ENCODE measurements at regions not wholly inside any gene's neighbourhood (a gene's known extent, or its start where the extent isn't known, plus 50 kb on each side); places are given as distances from the start of the nearest gene placed in this dataset.

- TF ChIP-seq TAF1 (IDR thresholded peaks at IDR 0.05; ENCODE audit: borderline replicate concordance, insufficient read depth, low read length) (no peak), FOXP2 (optimal IDR thresholded peaks at IDR 0.05; ENCODE audit: borderline replicate concordance, extremely low read depth, extremely low read length, insufficient read depth) (no peak), POLR2AphosphoS5 (IDR thresholded peaks at IDR 0.05; ENCODE audit: low read depth, low read length) (no peak), SIN3A (IDR thresholded peaks at IDR 0.05; ENCODE audit: borderline replicate concordance, insufficient read depth, low read length) (no peak), REST (IDR thresholded peaks at IDR 0.05; ENCODE audit: insufficient read depth in 1 of 2, low read depth in 2 of 2, low read length in 2 of 2) (no peak)
Measured at GRCh38 chr4:188485906-188486305, 346.7 kb downstream of the TRIML1 start.

GRCh38 chr4:188492886-188493285 is 353.6 kb downstream of the TRIML1 start:
- no peak for TF ChIP-seq TAF1 (IDR thresholded peaks at IDR 0.05; ENCODE audit: borderline replicate concordance, insufficient read depth, low read length)
- no peak for TF ChIP-seq SIN3A (IDR thresholded peaks at IDR 0.05; ENCODE audit: borderline replicate concordance, insufficient read depth, low read length)
- TF ChIP-seq FOXP2 (optimal IDR thresholded peaks at IDR 0.05; ENCODE audit: borderline replicate concordance, extremely low read depth, extremely low read length, insufficient read depth) = no peak
- no peak for TF ChIP-seq REST (IDR thresholded peaks at IDR 0.05; ENCODE audit: insufficient read depth in 1 of 2, low read depth in 2 of 2, low read length in 2 of 2)
- no peak for TF ChIP-seq POLR2AphosphoS5 (IDR thresholded peaks at IDR 0.05; ENCODE audit: low read depth, low read length)

GRCh38 chr4:188495169-188495568 is 355.9 kb downstream of the TRIML1 start:
- no peak for TF ChIP-seq FOXP2 (optimal IDR thresholded peaks at IDR 0.05; ENCODE audit: borderline replicate concordance, extremely low read depth, extremely low read length, insufficient read depth)
- no peak for TF ChIP-seq POLR2AphosphoS5 (IDR thresholded peaks at IDR 0.05; ENCODE audit: low read depth, low read length)
- TF ChIP-seq REST (IDR thresholded peaks at IDR 0.05; ENCODE audit: insufficient read depth in 1 of 2, low read depth in 2 of 2, low read length in 2 of 2) = no peak
- no peak for TF ChIP-seq TAF1 (IDR thresholded peaks at IDR 0.05; ENCODE audit: borderline replicate concordance, insufficient read depth, low read length)
- TF ChIP-seq SIN3A (IDR thresholded peaks at IDR 0.05; ENCODE audit: borderline replicate concordance, insufficient read depth, low read length) = no peak

GRCh38 chr4:188511431-188511830 is 372.2 kb downstream of the TRIML1 start:
- no peak for TF ChIP-seq FOXP2 (optimal IDR thresholded peaks at IDR 0.05; ENCODE audit: borderline replicate concordance, extremely low read depth, extremely low read length, insufficient read depth)
- no peak for TF ChIP-seq REST (IDR thresholded peaks at IDR 0.05; ENCODE audit: insufficient read depth in 1 of 2, low read depth in 2 of 2, low read length in 2 of 2)
- TF ChIP-seq POLR2AphosphoS5 (IDR thresholded peaks at IDR 0.05; ENCODE audit: low read depth, low read length) = no peak
- no peak for TF ChIP-seq SIN3A (IDR thresholded peaks at IDR 0.05; ENCODE audit: borderline replicate concordance, insufficient read depth, low read length)
- no peak for TF ChIP-seq TAF1 (IDR thresholded peaks at IDR 0.05; ENCODE audit: borderline replicate concordance, insufficient read depth, low read length)

GRCh38 chr4:188532751-188533150 is 393.5 kb downstream of the TRIML1 start:
- no peak for TF ChIP-seq REST (IDR thresholded peaks at IDR 0.05; ENCODE audit: insufficient read depth in 1 of 2, low read depth in 2 of 2, low read length in 2 of 2)
- TF ChIP-seq SIN3A (IDR thresholded peaks at IDR 0.05; ENCODE audit: borderline replicate concordance, insufficient read depth, low read length) = no peak
- no peak for TF ChIP-seq POLR2AphosphoS5 (IDR thresholded peaks at IDR 0.05; ENCODE audit: low read depth, low read length)
- no peak for TF ChIP-seq TAF1 (IDR thresholded peaks at IDR 0.05; ENCODE audit: borderline replicate concordance, insufficient read depth, low read length)
- no peak for TF ChIP-seq FOXP2 (optimal IDR thresholded peaks at IDR 0.05; ENCODE audit: borderline replicate concordance, extremely low read depth, extremely low read length, insufficient read depth)
